ENCODE measurements at regions not wholly inside any gene's neighbourhood (a gene's known extent, or its start where the extent isn't known, plus 50 kb on each side); places are given as distances from the start of the nearest gene placed in this dataset.

DNA sequence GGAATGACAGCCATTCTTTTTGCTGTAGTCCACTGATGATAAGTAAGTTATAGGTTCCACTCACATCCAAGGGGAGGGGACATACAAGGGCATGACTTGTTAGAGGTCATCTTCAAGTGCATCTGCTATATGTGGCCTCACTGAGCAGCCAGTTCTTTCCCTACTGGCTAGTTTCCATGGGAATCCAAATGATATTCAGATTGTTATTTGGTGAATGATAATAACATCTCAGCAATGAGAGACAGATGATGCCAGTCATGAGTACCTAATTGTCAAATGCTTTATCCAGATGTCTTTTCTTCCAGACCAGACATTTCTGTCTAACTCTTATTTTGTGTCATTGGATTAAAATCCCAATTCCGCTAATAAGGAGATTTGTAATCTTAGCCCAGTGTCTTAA lies 460.4 kb upstream of the BOD1L1 start:
- no peak for DNase-seq (ENCODE audit: low read depth)
- TF ChIP-seq, protein P1, sequence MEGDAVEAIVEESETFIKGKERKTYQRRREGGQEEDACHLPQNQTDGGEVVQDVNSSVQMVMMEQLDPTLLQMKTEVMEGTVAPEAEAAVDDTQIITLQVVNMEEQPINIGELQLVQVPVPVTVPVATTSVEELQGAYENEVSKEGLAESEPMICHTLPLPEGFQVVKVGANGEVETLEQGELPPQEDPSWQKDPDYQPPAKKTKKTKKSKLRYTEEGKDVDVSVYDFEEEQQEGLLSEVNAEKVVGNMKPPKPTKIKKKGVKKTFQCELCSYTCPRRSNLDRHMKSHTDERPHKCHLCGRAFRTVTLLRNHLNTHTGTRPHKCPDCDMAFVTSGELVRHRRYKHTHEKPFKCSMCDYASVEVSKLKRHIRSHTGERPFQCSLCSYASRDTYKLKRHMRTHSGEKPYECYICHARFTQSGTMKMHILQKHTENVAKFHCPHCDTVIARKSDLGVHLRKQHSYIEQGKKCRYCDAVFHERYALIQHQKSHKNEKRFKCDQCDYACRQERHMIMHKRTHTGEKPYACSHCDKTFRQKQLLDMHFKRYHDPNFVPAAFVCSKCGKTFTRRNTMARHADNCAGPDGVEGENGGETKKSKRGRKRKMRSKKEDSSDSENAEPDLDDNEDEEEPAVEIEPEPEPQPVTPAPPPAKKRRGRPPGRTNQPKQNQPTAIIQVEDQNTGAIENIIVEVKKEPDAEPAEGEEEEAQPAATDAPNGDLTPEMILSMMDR (IDR thresholded peaks at IDR 0.05; ENCODE audit: insufficient read depth, low read depth, low read length, missing control alignments), result no peak

DNA sequence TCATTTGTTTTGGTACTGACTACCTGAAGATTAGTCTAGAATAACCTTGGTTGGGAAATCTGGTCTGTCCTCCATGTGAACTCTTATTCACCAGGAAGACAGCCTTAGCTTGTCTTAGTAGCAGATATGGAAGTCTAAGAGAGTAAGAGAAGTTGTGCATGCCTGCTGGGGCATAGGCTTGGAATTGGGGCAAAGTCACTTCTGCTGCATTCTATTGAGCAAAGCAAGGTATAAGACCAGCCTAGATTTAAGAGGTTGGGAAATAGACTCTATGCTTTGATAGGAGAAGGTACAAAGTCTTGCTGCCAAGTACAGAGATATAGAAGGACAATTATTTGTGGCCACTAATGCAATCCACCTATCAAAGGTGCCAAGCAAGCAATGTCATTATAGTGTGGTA lies 464.0 kb upstream of the BOD1L1 start:
- no peak for DNase-seq (ENCODE audit: low read depth)
- H3K4me3 ChIP-seq (ENCODE audit: low read depth, low read length), result no peak overlapping the region
- TF ChIP-seq, protein P1 (IDR thresholded peaks at IDR 0.05; ENCODE audit: insufficient read depth, low read depth, low read length, missing control alignments), result no peak

More for the DNA sequence above, 460.4 kb upstream of the BOD1L1 start:
- H3K4me3 ChIP-seq (ENCODE audit: low read depth, low read length), result no peak overlapping the region

DNA sequence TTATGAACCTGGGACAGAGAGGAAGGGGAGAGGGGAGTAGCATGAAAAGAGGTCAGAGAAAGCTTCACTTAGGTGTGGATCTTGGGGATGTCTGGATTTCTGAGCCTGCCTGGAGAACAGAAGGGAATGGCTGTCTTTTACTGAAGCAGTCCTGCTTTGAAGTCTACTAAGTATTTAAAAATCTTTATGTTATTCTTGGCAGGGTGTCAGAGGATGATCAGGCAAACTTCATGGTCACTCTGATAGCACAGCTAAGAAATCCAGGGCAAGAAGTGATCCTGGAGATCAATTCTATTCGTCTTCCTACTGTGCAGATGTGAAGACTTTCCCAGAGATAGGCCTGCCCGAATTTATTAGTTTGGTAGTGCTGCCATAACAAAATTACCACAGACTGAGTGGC lies 464.4 kb upstream of the BOD1L1 start:
- H3K4me3 ChIP-seq (ENCODE audit: low read depth, low read length), result no peak overlapping the region
- TF ChIP-seq, protein P1 (IDR thresholded peaks at IDR 0.05; ENCODE audit: insufficient read depth, low read depth, low read length, missing control alignments), result no peak
- no peak for DNase-seq (ENCODE audit: low read depth)

DNA sequence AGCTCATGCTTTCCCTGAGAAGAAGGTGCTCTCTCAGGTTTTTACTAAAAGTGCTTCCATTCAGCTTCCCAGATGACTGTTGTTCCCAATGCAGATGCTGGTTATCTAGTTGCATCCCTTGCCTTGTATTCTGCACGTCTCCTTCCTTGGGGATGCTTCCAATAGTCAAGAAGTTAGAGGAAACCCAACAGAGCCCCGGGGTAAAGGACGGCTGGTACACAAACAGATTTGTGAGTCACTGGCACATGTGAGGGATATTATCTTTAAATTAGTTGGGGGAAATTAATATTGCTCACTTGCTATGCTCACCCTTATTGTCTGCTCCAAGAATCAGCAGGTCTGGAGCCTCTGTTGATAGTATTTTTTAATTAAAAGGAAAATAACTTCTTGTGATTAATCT lies 465.2 kb upstream of the BOD1L1 start:
- no peak overlapping the region for H3K4me3 ChIP-seq (ENCODE audit: low read depth, low read length)
- TF ChIP-seq, protein P1 (IDR thresholded peaks at IDR 0.05; ENCODE audit: insufficient read depth, low read depth, low read length, missing control alignments), result no peak
- no peak for DNase-seq (ENCODE audit: low read depth)

DNA sequence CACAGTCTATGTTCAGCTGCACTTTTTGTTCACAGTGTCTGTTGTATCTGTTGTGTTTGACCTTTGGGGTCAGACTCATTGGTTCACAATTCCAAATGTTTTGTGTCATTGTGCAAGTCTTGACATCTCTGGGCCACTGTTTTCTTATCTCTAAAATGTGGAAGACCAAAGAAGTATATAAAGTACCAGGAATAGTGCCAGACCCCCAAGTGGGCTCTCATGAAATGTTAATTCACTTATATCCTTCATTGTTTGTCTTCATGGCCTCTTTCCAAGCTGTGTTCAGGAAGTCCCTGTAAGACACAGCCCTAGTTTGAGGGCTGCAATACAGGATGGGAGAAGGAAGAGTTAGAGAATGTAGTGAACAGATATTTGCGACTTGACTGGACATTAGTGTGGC lies 468.3 kb upstream of the BOD1L1 start:
- no peak for DNase-seq (ENCODE audit: low read depth)
- TF ChIP-seq, protein P1 (IDR thresholded peaks at IDR 0.05; ENCODE audit: insufficient read depth, low read depth, low read length, missing control alignments), result no peak
- H3K4me3 ChIP-seq (ENCODE audit: low read depth, low read length), result no peak overlapping the region

DNA sequence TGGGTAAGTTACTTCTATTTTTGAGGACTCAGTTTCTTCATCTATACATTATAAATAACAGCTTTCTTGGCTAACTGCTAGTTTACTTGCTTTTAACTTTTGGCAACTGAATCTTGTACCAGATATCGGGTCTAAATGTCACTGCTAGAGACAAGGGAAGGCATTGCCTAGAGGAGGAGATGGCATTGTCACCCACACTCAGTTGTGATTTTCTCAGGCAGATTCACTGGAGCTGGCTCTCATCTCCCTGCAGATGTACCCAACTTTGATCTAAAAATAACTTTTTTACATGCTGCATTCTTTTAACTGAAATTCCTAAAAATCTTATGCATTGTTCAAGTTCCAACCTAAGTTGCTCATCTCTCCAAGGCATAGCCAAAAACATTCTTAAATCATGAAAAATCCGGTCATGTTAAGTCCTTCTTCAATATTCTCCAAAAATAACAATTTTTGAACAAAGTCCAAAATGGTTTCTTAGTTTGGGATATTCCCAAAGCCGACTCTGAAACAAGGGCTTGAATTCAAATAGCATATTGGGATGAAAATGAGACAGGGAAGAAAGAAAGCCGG lies 469.0 kb upstream of the BOD1L1 start:
- DNase-seq (ENCODE audit: low read depth), result no peak

More for the DNA sequence above, 469.0 kb upstream of the BOD1L1 start:
- TF ChIP-seq, protein P1 (IDR thresholded peaks at IDR 0.05; ENCODE audit: insufficient read depth, low read depth, low read length, missing control alignments), result no peak
- H3K4me3 ChIP-seq (ENCODE audit: low read depth, low read length), result no peak overlapping the region

Measured in GM12865 (cell line).